Posterior vena cava (tissue), 2 donors: ENCODE measurements at regions not wholly inside any gene's neighbourhood (a gene's known extent, or its start where the extent isn't known, plus 50 kb on each side); places are given as distances from the start of the nearest gene placed in this dataset.
"Not testable (repeated sequence)": the region's sequence is repeated elsewhere in the genome, so short reads cannot be mapped to it uniquely, and the experiment has no call there.

Experiments used
- DNase-seq: peaks from one replicate; pipeline ENCODE4 v3.0.0-alpha.2; 2020; ENCODE audit warnings: low spot score
- intact Hi-C, 2 donors: fragments of 100-400 bp; cut with DNase I; formaldehyde crosslinking; loops; one replicate each; pipeline versions ENCODE4 v1.14.1 to v1.14.2; 2022 to 2023
- donor health status: DM: yes; HTN: yes; CAD: no.
- donor health status: DM: yes; HTN: yes; CAD: no.

DNA sequence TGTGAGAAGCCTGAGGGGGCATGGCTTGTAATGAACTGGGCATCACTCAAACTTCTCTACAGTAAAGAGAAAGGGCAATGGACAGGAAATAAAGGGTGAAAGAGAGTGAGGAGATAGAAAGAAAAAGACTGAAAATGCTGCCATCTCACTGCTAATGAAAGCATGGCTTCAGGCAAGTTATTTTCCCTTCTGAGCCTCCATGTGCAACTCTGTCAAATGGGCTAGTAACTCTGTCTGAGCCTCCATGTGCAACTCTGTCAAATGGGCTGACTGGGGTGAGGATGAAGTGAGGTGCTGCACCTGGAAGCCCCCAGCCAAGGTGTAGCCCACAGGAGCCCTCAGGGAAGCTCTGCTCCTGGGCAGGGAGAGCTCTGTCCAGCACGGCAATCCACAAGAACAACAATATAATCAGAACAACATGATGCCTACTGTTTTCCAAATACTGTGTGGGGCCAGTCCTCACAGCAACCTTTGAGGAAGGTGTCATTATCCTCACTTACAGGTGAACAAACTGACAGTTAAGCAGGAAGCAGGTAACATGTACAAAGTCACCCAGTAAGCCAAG, 73.8 kb upstream of the XPA start:
- DNase-seq, result no peak
- intact Hi-C loops, result no loop called here

DNA sequence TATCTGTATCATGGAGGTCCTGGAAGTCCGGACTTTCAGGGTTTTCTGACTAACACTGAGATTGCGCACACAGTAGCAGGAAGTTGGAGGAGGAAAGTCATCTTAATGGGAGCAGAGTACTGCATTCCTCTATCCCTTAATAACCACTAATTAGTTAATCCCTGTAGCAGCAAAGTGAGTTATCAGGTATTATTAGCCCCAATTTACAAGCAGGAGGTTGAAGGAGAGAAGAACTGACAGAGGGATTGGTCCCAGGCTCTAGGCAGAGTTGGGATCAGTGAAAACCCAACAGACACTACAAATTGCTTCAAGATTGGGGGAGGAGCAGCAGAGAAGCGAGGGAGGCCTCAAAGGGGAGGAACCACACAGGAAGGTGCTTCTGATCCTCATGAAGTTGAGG, 74.5 kb upstream of the XPA start:
- intact Hi-C loops, result no loop called here
- no peak for DNase-seq

DNA sequence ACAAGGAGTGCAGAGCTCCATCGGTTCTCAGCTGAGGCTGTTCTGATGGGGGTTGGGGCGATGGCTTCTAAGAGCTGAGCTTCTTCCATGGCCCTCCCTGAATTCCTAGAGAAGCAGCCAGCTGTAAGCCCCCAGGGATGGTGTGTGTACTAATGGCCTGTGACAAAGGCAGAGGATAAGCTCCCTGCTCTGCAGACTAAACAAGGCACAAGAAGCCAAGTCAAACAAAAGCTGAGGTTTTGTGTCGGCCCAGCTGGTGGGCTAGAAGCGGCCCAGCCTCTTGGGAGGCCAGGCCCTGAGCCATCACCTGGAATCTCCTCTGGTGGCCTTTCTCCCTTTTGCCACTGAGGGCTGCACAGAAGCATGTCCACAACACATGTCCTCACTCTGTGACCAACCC, 75.0 kb upstream of the XPA start:
- no peak for DNase-seq
- intact Hi-C loops, result no loop called here

DNA sequence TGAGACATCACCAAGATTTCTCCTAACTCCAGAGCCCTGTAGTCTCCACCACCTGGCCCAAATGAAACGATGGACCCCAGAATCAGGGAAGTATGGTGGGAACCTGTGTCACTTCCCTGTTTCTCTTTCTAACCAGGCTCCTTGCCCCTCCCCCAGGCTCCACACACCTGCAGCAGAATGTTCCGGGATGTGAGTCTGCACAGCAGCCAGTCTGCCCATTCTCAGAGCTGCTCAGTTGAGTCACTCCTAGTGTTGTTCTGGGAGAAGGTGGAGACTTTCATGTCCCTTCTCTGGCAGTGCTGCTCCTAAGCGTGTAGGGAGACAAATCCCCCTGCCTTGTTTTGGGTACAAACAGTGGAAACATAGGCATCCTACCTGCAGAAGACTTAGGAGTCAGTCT, 76.0 kb upstream of the XPA start:
- intact Hi-C loops, result no loop called here

DNA sequence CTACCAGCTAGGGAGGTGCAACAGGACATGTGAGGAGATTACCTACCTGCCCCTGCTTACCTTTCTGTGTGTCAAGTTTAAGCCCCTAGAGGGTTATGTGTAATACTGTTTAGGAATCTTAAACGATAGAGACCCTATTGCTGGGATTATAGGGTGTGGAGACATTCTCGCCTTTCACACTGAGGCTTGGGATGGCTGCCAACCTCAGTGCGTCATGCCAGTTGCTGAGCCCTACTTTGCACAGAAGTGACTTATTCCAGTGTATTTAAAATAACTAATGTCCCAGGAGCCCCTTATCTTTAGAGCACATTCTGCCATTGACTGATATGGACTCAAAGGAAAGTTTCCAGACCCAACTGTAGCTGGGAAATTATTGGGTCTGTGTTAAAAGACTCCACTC, 76.6 kb upstream of the XPA start:
- no peak for DNase-seq
- intact Hi-C loops, result no loop called here

More for the DNA sequence above, 76.0 kb upstream of the XPA start:
- no peak for DNase-seq

DNA sequence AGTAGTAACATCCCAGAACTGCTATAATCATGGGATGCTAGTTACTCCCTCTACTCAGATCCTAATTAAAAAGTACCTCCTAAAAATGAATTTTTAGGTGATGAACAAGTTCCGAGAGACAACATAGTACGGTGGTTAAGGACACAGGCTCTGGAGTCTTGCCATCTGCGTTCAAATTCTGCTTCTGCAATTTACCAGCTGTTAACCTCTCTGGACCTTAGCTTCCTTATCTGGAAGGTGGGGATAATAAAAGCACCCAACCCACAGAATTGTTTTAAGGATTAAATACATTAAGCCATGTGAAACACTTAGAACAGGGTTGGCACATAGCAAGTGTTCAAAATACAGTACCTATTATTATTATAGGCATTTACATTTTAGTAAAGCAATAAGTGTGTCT, 77.5 kb upstream of the XPA start:
- DNase-seq, result no peak
- intact Hi-C loops, result loop anchor here in 1 of 2 donors (5.0 kb wide), 1 partner anchor 248 kb away; no protein-coding TSS in a partner anchor

DNA sequence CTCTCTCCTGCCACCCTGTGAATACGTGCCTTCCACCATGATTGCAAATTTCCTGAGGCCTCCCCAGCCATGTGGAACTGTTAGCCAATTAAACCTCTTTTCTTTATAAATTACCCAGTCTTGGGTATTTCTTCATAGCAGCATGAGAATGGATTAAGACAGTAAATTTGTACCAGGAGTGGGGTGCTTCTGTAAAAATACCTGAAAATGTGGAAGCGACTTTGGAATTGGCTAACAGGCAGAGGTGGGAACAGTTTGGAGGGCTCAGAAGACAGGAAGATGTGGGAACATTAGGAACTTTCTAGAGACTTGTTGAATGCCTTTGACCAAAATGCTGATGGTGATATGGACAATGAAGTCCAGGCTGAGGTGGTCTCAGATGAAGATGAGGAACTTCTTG, 74.3 kb upstream of the FOXE1 start:
- intact Hi-C loops, result loop anchor here in 1 of 2 donors (5.0 kb wide), 1 partner anchor 244 kb away; no protein-coding TSS in a partner anchor
- DNase-seq, result not testable (repeated sequence)

DNA sequence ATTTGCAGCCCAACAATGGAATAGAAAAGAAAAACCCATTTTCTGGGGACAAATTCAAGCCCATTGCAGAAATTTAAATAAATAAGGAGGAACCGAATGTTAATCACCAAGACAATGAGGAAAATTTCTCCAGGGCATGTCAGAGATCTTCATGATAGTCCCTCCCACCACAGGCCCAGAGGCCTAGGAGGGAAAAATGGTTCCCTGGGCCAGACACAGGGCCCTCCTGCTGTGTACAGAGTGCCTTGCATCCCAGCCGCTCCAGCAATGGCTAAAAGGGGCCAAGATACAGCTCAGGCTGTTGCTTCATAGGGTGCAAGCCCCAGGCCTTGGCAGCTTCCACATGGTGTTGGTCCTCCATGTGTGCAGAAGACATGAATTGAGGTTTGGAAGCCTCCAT, 73.4 kb upstream of the FOXE1 start:
- intact Hi-C loops, result loop anchor here in 1 of 2 donors (5.0 kb wide), 1 partner anchor 243 kb away; no protein-coding TSS in a partner anchor

DNA sequence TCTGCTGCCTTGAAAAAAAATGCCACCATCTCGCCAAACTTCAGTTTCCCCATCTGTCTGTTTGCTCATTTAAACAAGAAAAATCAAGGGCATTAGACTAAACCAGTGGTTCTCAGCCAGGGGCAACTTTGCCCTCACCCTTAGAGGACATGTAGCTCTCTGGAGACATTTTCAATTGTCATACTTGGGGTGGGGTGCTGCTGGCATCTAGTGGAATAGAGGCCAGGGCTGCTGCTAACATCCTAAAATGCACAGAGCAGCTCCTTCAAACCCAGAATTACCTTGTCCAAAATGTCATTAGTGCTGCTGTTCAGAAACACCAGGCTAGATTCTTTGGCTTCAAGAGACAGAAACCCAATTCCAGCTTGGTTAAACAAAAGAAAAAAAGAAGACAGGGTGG, 71.1 kb upstream of the FOXE1 start:
- no peak for DNase-seq
- intact Hi-C loops, result no loop called here

More for the DNA sequence above, 73.4 kb upstream of the FOXE1 start:
- no peak for DNase-seq

DNA sequence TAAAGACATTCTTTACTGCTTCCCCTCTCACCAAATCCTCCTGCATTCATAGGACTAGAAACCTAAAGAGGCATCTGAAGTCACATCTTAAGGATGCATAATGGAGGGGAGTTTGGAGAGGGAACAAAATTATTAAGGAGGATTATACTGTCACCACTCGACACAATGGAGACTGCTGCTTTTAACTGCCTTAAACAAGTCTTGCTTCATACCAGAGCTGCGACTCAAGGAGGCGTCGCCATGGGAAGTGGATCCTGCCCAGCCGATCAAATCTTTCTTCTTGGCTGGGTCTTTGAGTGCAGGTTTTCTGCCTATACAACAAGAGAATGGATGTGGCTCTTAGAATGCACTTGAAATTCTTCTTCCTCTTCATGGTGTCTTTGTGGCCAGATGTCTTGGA, 66.7 kb upstream of the FOXE1 start:
- DNase-seq, result no peak
- intact Hi-C loops, result loop anchor here in 1 of 2 donors (5.0 kb wide), 1 partner anchor 894 kb away; no protein-coding TSS in a partner anchor

DNA sequence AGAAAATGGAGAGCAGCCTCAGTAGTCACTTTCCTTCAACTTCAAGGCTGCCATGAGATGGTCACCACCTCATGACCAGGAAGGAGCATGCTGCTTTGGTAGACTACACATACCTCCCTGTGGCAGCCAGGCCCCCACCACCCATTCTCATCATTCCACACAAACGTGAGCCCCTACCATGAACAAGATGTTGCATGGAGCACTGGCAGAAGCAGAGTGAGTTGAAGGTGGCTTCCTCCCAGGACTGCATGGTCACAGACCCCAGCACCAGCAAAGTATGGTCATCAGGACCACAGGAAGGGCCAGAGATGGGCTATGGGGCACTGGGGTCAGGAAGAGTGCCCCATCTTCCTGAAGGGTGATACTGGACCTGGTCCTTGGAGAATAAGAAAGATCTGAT, 65.5 kb upstream of the FOXE1 start:
- intact Hi-C loops, result loop anchor here in 1 of 2 donors (5.0 kb wide), 1 partner anchor 895 kb away; no protein-coding TSS in a partner anchor
- no peak for DNase-seq

DNA sequence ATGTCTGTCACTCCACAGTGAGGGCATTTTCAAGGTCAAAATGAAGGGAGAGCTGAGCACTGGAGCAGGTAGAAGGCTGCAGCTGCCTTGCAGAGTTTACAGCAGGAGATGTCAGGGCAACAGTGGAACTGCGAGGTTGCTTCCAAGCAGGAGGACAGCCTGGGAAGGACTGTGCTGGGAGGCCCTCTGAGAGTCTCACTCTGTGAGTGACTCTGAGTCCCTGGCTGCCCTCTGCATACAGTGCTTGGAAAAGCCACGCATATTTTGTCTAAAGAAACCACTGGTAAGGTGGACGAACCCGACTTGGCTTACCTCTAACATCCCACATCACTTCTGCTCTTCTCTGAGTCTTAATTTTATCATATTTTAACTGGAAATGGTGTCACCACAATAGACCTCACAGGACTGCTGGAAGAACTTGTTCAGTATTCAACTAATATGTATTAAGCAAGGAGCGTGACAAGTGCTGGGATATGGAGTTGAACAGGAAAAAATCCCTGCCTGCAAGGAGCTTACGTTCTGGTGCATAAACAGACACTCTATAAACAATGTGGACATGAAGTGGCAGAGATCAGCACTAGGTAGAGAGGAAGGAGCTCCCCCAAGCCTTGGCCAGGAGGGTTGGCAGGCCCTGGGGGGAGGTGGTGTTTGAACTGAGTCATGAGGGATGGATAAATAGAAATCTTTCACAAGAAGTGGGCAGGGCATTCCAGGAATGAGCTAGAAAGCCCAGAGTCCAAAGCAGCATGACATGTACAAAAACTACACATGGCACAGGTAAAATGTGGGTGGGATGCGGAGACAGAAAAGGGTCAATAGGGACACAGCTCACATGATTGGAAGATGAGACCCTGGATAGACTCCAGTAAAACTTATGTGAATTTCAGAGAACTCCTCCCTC, 64.0 kb upstream of the FOXE1 start:
- no peak for DNase-seq
- intact Hi-C loops, result loop anchor here in 1 of 2 donors (5.0 kb wide), 1 partner anchor 897 kb away; no protein-coding TSS in a partner anchor

DNA sequence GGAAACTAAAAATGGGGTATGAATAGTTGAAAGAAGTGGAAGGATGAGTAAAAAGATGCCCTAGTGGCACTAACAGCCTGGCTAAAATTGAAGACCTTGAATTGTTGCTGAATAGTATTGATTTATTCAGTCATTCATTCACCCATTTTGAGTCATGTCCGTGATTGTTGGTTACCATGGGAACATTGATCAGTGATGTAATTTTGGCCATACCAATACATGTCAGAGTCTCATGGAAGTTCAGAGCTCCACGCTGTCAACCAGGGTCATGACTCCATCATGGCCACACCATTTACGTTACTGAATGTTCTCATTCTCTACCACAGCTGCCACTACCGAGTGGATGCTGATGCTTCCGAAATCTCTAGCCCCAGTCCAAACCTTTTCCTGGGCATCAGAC, 62.5 kb upstream of the FOXE1 start:
- no peak for DNase-seq

DNA sequence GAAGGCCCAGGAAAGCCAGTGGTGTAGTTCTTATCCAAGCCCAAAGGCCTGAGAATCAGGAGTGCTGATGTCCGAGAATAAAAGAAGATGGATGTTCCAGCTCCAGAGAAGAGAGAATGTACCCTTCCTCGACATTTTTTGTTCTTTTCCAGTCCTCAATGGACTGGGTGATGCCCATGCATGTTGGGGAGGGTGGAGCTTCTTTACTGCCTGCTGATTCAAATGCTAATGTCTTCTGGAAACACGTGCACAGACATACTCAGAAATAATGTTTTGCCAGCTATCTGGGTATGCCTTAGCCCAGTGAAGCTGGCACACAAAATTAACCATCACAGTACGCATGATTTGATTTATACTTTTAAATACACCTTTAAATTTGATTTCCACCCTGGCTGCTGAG, 61.5 kb upstream of the FOXE1 start:
- DNase-seq, result no peak
- intact Hi-C loops, result no loop called here

More for the DNA sequence above, 62.5 kb upstream of the FOXE1 start:
- intact Hi-C loops, result no loop called here

DNA sequence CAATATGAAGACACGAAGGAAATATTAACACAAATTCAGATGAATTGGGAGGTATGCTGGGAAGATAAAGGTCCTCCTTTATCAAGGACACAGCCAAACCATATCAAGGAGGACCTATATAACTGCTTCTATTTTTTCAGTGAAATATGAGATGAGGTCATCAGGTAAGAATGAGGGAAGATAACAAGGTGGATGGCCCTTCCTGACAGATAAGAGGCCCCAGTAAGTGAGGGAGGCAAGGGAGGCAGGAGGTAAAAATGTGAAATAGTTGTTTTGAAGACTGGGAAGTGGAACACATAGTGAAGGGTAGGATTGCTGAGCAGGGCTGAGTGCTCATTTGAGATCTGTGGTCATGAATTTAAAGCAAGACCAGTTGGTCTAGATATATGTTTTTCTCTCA, 60.0 kb upstream of the FOXE1 start:
- intact Hi-C loops, result no loop called here
- no peak for DNase-seq

DNA sequence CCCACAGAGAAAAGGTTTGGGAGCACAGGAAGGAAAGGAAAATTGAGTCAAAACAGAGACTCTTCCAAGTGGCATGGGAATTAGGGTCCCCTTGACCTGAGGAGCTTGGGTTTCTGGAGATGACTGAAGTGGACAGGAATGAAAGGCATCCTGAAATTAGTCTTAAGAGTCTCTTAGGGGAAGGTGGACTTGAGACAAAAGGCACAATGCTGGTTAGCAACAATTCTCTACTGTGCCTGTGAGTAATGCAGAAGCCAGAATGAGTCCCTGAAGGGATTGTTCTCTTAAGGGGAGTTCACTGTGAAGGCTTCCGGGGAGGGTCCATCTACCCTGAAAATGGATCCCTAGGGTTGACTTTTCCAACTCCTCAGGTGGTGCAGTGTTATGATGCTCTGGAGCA, 58.4 kb upstream of the FOXE1 start:
- no peak for DNase-seq

DNA sequence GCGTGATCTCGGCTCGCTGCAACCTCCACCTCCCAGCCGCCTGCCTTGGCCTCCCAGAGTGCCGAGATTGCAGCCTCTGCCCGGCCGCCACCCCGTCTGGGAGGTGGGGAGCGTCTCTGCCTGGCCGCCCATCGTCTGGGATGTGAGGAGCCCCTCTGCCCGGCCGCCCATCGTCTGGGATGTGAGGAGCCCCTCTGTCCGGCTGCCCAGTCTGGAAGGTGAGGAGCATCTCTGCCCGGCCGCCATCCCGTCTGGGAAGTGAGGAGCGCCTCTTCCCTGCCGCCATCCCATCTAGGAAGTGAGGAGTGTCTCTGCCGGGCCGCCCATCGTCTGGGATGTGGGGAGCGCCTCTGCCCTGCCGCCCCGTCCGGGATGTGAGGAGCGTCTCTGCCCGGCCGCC, 56.9 kb upstream of the FOXE1 start:
- intact Hi-C loops, DNase-seq: not testable (repeated sequence)

More for the DNA sequence above, 58.4 kb upstream of the FOXE1 start:
- intact Hi-C loops, result no loop called here

DNA sequence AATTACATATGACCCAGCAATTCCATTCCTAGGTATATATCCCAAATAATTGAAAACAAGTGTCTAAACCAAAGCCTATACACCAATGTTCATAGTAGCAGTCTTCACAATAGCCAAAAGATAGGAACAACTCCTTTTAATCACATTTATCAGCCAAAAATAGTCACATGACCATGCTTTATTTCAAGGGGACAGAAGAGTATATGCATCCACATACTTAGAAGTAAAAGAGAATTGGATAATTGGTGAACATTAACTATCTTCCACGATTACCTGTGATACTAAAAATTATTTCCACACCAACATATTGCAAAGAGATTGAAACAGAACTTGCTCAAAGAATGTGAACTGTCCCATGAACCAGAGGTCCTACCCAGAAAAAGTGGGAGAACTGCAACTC, 51.8 kb upstream of the FOXE1 start:
- intact Hi-C loops, result no loop called here
- DNase-seq, result no peak

DNA sequence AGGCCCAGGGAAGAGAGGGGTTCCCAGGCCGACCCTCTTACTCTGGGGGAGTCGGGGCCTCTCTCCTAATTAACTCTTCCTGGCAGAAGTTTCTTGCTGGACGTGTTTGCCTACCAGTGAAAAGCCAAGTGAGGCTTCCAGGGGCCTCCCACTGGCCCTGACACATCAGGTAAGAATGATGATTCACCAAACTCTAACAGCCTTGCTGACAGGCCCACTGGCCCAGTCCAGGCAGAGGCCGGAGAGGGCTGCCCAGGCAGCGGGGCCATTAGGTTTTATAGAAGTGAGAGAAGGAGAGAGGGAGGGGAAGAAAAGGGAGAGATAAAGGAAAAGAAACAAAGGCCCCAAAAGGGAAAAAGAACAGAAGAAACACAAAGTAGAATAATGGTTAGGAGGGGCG, 50.8 kb upstream of the FOXE1 start:
- intact Hi-C loops, result no loop called here
- DNase-seq, result no peak

DNA sequence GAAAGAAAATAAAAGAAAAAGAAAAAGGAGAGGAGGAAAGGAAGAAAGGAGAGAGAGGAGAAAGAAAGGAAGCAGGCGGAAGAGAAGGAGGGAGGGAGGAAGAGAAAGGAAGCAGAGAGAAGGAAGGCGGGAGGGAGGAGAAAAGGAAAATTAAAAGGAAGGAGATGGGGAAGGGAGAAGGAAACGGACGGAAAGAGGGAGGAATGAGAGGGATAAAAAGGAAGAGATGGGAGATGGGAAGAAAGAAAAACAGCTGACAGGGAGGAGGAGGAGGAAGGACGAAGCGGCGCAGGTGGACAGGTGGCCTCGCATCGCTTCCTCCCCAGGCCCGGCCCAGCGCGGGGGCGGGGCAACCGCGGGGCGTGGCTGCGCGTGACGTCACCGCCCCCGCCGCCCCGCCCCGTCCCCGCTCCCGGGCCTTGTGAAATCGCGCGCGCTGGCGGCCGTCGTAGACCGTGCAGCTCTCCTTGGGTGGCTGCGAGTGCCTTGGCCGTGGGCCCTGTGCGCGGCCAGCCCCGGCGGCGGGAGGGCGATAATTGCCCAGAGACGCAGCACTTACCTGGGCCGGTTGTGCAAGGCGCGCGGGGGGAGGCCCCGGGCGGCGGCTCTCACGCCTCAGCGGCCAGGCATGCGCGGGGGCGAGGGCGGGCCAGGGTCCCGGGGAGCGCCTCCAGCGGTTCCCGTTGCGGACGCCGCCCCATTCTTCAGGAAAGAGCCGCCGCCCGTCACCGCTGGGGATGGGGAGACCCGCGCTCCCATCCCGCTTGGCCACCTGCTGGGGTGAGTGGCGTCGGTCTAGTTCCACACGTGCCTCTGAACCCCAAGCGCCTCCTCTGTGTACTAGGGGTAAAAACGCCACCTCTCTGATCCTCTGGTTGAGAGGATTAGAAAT, 49.6 kb upstream of the FOXE1 start:
- intact Hi-C loops, result no loop called here
- peak; percentile 92 for DNase-seq
